ENCODE measurements at regions not wholly inside any gene's neighbourhood (a gene's known extent, or its start where the extent isn't known, plus 50 kb on each side); places are given as distances from the start of the nearest gene placed in this dataset.
"Not testable (repeated sequence)": the region's sequence is repeated elsewhere in the genome, so short reads cannot be mapped to it uniquely, and the experiment has no call there.

GRCh38 chr17:51359055-51359454, 98.7 kb downstream of the UTP18 start:
- Histone ChIP-seq H3K4me3 (ENCODE audit: low read length in 2 of 2) (no peak overlapping the region), H3K36me3 (ENCODE audit: insufficient read depth, low read length) (no peaks in the 10 kb centered on the region), H3K27ac (ENCODE audit: low read depth, low read length) (no peak overlapping the region), H3K27me3 (ENCODE audit: insufficient read depth, low read length) (no peaks in the 10 kb centered on the region), H3K9me3 (ENCODE audit: control insufficient read depth in 1 of 2, low read length in 2 of 2) (no peaks in the 10 kb centered on the region), H3K4me1 (ENCODE audit: insufficient read depth, low read length) (no peaks in the 10 kb centered on the region)
- H3K4me3 Mint-ChIP-seq: no peak overlapping the region
- POLR2A ChIA-PET (ENCODE audit: partially characterized antibody): interaction anchor here (0.7 kb wide), 1 partner anchor 532 kb away, joined by 3 read pairs; no protein-coding TSS in a partner anchor
- no peaks in the 10 kb centered on the region for H3K36me3 Mint-ChIP-seq
- intact Hi-C loops (cut with micrococcal nuclease): no loop called here
- H3K27me3 Mint-ChIP-seq: peaks cover 12 to 16% of the 10 kb centered on the region in 2 donors
- no peak overlapping the region for H3K27ac Mint-ChIP-seq
- no peaks in the 10 kb centered on the region for H3K9me3 Mint-ChIP-seq
- CTCF ChIA-PET (ENCODE audit: partially characterized antibody): interaction anchor here (1.3 kb wide), 1 partner anchor 12 kb away, joined by 4 read pairs; no protein-coding TSS in a partner anchor
- no peak for DNase-seq
- no peaks in the 10 kb centered on the region for H3K4me1 Mint-ChIP-seq

GRCh38 chr17:51362811-51363585, 102.7 kb downstream of the UTP18 start:
- POLR2A ChIA-PET (ENCODE audit: partially characterized antibody): no interaction called here

GRCh38 chr17:51365090-51365489, 104.7 kb downstream of the UTP18 start:
- Histone ChIP-seq H3K27ac (ENCODE audit: low read depth, low read length) (no peak overlapping the region), H3K36me3 (ENCODE audit: insufficient read depth, low read length) (no peaks in the 10 kb centered on the region)
- peaks cover 1 to 2% of the 10 kb centered on the region in 2 donors for H3K27me3 Mint-ChIP-seq

More at GRCh38 chr17:51362811-51363585, 102.7 kb downstream of the UTP18 start:
- H3K27me3 ChIP-seq (ENCODE audit: insufficient read depth, low read length): no peaks in the 10 kb centered on the region
- peaks cover 4 to 5% of the 10 kb centered on the region in 2 donors for H3K27me3 Mint-ChIP-seq
- DNase-seq: no peak
- H3K4me1 Mint-ChIP-seq: peaks cover 6 to 16% (median 14%) of the 10 kb centered on the region in 4 donors
- H3K27ac ChIP-seq (ENCODE audit: low read depth, low read length): no peak overlapping the region
- no peaks in the 10 kb centered on the region for H3K9me3 ChIP-seq (ENCODE audit: control insufficient read depth in 1 of 2, low read length in 2 of 2)
- H3K4me1 ChIP-seq (ENCODE audit: insufficient read depth, low read length): peaks cover 14% of the 10 kb centered on the region
- H3K36me3 ChIP-seq (ENCODE audit: insufficient read depth, low read length): no peaks in the 10 kb centered on the region
- CTCF ChIA-PET (ENCODE audit: partially characterized antibody): no interaction called here
- no peak overlapping the region for H3K4me3 Mint-ChIP-seq
- no peak overlapping the region for H3K4me3 ChIP-seq (ENCODE audit: low read length in 2 of 2)
- intact Hi-C loops (cut with micrococcal nuclease): no loop called here
- peaks cover 0 to 2% (median 0%) of the 10 kb centered on the region in 8 donors for H3K9me3 Mint-ChIP-seq
- H3K27ac Mint-ChIP-seq: no peak overlapping the region
- peaks cover 0 to 3% of the 10 kb centered on the region in 2 donors for H3K36me3 Mint-ChIP-seq

GRCh38 chr17:51366866-51367265, 106.5 kb downstream of the UTP18 start:
- CTCF ChIA-PET (ENCODE audit: partially characterized antibody): no interaction called here
- POLR2A ChIA-PET (ENCODE audit: partially characterized antibody): no interaction called here
- peaks cover 0 to 3% of the 10 kb centered on the region in 2 donors for H3K36me3 Mint-ChIP-seq
- H3K9me3 Mint-ChIP-seq: peaks cover 0 to 3% (median 0%) of the 10 kb centered on the region in 8 donors
- no peak for DNase-seq
- no peaks in the 10 kb centered on the region for H3K27me3 ChIP-seq (ENCODE audit: insufficient read depth, low read length)
- no peaks in the 10 kb centered on the region for H3K9me3 ChIP-seq (ENCODE audit: control insufficient read depth in 1 of 2, low read length in 2 of 2)
- peaks cover 17% of the 10 kb centered on the region for H3K4me1 ChIP-seq (ENCODE audit: insufficient read depth, low read length)
- peaks cover 10 to 21% (median 18%) of the 10 kb centered on the region in 4 donors for H3K4me1 Mint-ChIP-seq
- no peak overlapping the region for H3K27ac ChIP-seq (ENCODE audit: low read depth, low read length)
- H3K27ac Mint-ChIP-seq: no peak overlapping the region
- H3K27me3 Mint-ChIP-seq: peaks cover 1 to 2% of the 10 kb centered on the region in 2 donors
- H3K4me3 Mint-ChIP-seq: no peak overlapping the region
- H3K4me3 ChIP-seq (ENCODE audit: low read length in 2 of 2): no peak overlapping the region
- intact Hi-C loops (cut with micrococcal nuclease): no loop called here
- H3K36me3 ChIP-seq (ENCODE audit: insufficient read depth, low read length): no peaks in the 10 kb centered on the region

More at GRCh38 chr17:51365090-51365489, 104.7 kb downstream of the UTP18 start:
- H3K4me1 ChIP-seq (ENCODE audit: insufficient read depth, low read length): peaks cover 14% of the 10 kb centered on the region
- CTCF ChIA-PET (ENCODE audit: partially characterized antibody): interaction anchor here (1.3 kb wide), 1 partner anchor 70 kb away, joined by 7 read pairs; no protein-coding TSS in a partner anchor
- intact Hi-C loops (cut with micrococcal nuclease): no loop called here
- H3K4me3 ChIP-seq (ENCODE audit: low read length in 2 of 2): no peak overlapping the region
- Mint-ChIP-seq H3K36me3 (peaks cover 0 to 3% of the 10 kb centered on the region in 2 donors), H3K9me3 (peaks cover 0 to 2% (median 0%) of the 10 kb centered on the region in 8 donors), H3K4me3 (peak overlapping the region in 7 of 8 donors; percentile 24 to 76 (median 63)), H3K4me1 (peaks cover 6 to 16% (median 14%) of the 10 kb centered on the region in 4 donors), H3K27ac (peak overlapping the region in 6 of 7 donors; percentile 39 to 89 (median 54))
- POLR2A ChIA-PET (ENCODE audit: partially characterized antibody): no interaction called here
- H3K9me3 ChIP-seq (ENCODE audit: control insufficient read depth in 1 of 2, low read length in 2 of 2): no peaks in the 10 kb centered on the region
- DNase-seq: peak in 1 of 5 donors; percentile 13
- H3K27me3 ChIP-seq (ENCODE audit: insufficient read depth, low read length): no peaks in the 10 kb centered on the region

- H3K27ac ChIP-seq (ENCODE audit: low read depth, low read length); POLR2A ChIA-PET (ENCODE audit: partially characterized antibody); H3K27me3 ChIP-seq (ENCODE audit: insufficient read depth, low read length); H3K27ac Mint-ChIP-seq; intact Hi-C loops (cut with micrococcal nuclease); H3K36me3 Mint-ChIP-seq; H3K27me3 Mint-ChIP-seq; DNase-seq; H3K9me3 Mint-ChIP-seq; CTCF ChIA-PET (ENCODE audit: partially characterized antibody); H3K4me3 ChIP-seq (ENCODE audit: low read length in 2 of 2); H3K4me3 Mint-ChIP-seq; H3K9me3 ChIP-seq (ENCODE audit: control insufficient read depth in 1 of 2, low read length in 2 of 2); H3K36me3 ChIP-seq (ENCODE audit: insufficient read depth, low read length): not testable (repeated sequence)
- peaks cover 14 to 28% (median 25%) of the 10 kb centered on the region in 4 donors for H3K4me1 Mint-ChIP-seq
- H3K4me1 ChIP-seq (ENCODE audit: insufficient read depth, low read length): peaks cover 25% of the 10 kb centered on the region
Measured at GRCh38 chr17:51367836-51368235, 107.5 kb downstream of the UTP18 start.

GRCh38 chr17:51371732-51372151, 111.4 kb downstream of the UTP18 start:
- no peaks in the 10 kb centered on the region for H3K36me3 ChIP-seq (ENCODE audit: insufficient read depth, low read length)
- CTCF ChIA-PET (ENCODE audit: partially characterized antibody): interaction anchor here (0.6 to 3.5 kb wide), 24 partner anchors 9 to 734 kb away, joined by 3 to 23 read pairs (median 5); no protein-coding TSS in a partner anchor
- intact Hi-C loops (cut with micrococcal nuclease): loop anchor here (1.0 to 5.0 kb wide), 4 partner anchors 64 to 391 kb away; no protein-coding TSS in a partner anchor
- H3K27ac ChIP-seq (ENCODE audit: low read depth, low read length): no peak overlapping the region
- peaks cover 11% of the 10 kb centered on the region for H3K4me1 ChIP-seq (ENCODE audit: insufficient read depth, low read length)
- H3K4me3 ChIP-seq (ENCODE audit: low read length in 2 of 2): no peak overlapping the region
- Mint-ChIP-seq H3K27ac (peak overlapping the region in 4 of 7 donors; percentile 1 to 48 (median 28)), H3K27me3 (peaks cover 0 to 2% of the 10 kb centered on the region in 2 donors), H3K4me3 (peak overlapping the region in 3 of 8 donors; percentile 40 to 67 (median 40)), H3K4me1 (peaks cover 7 to 12% (median 11%) of the 10 kb centered on the region in 4 donors), H3K9me3 (peaks cover 0 to 6% (median 0%) of the 10 kb centered on the region in 8 donors), H3K36me3 (no peaks in the 10 kb centered on the region)
- POLR2A ChIA-PET (ENCODE audit: partially characterized antibody): interaction anchor here (0.8 kb wide), 1 partner anchor 267 kb away, joined by 6 read pairs; no protein-coding TSS in a partner anchor
- DNase-seq: peak; percentile 41 to 57 (median 47)
- no peaks in the 10 kb centered on the region for H3K27me3 ChIP-seq (ENCODE audit: insufficient read depth, low read length)
- no peaks in the 10 kb centered on the region for H3K9me3 ChIP-seq (ENCODE audit: control insufficient read depth in 1 of 2, low read length in 2 of 2)

Data from CD4-positive, alpha-beta memory T cell (primary cell).